Small intestine (tissue), 7 donors: ENCODE measurements at regions not wholly inside any gene's neighbourhood (a gene's known extent, or its start where the extent isn't known, plus 50 kb on each side); places are given as distances from the start of the nearest gene placed in this dataset.

Source experiments
- DNase-seq, 2 donors: peaks; one replicate each; pipeline versions ENCODE4 v3.0.0 to v3.0.0-alpha.2; 2013
- FAIRE-seq: peaks from 2 replicates; lab custom pipeline; 2012; peaks lifted over from hg19 to GRCh38; lab: Jason Lieb, UNC
- H3K27ac ChIP-seq, 3 donors: one replicate each; pipeline ENCODE4 v1.5.1; 2013; ENCODE audit warnings: low read length in 2 of 3, mild to moderate bottlenecking in 2 of 3, control low read depth in 1 of 3, inconsistent platforms in 1 of 3, low read depth in 1 of 3, moderate library complexity in 1 of 3
- H3K27me3 ChIP-seq, 3 donors: one replicate each; pipeline ENCODE4 v1.6.1; 2013; ENCODE audit warnings: low read length in 3 of 3, inconsistent platforms in 1 of 3; ENCODE audit not compliant: control insufficient read depth in 3 of 3, insufficient read depth in 3 of 3
- H3K36me3 ChIP-seq, 3 donors: one replicate each; pipeline ENCODE4 v1.6.1; 2013; ENCODE audit warnings: low read length in 3 of 3, inconsistent platforms in 1 of 3, low read depth in 1 of 3, mild to moderate bottlenecking in 1 of 3, moderate library complexity in 1 of 3; ENCODE audit not compliant: control insufficient read depth in 3 of 3, insufficient read depth in 2 of 3
- H3K4me1 ChIP-seq, 3 donors: one replicate each; pipeline ENCODE4 v1.6.1; 2013; ENCODE audit warnings: low read length in 2 of 3, inconsistent platforms in 1 of 3, low read depth in 1 of 3, mild to moderate bottlenecking in 1 of 3, moderate library complexity in 1 of 3; ENCODE audit not compliant: control insufficient read depth in 3 of 3, insufficient read depth in 2 of 3
- H3K4me3 ChIP-seq, 3 donors: one replicate each; pipeline ENCODE4 v1.5.1; 2013; ENCODE audit warnings: low read length in 3 of 3, control low read depth in 1 of 3, inconsistent platforms in 1 of 3, low read depth in 1 of 3, mild to moderate bottlenecking in 1 of 3, moderate library complexity in 1 of 3
- H3K9me3 ChIP-seq, 2 donors: one replicate each; pipeline ENCODE4 v1.6.1; 2013; ENCODE audit warnings: low read depth in 1 of 2, low read length in 1 of 2; ENCODE audit not compliant: control insufficient read depth in 2 of 2, insufficient read depth in 1 of 2
- WGBS, 3 donors: extraction: QIAGEN DNeasy Blood & Tissue Kit; methylation state at CpG; one replicate each; pipeline ENCODE4 v1.1.7; 2013; 5-methylcytosine and 5-hydroxymethylcytosine counted together
- donor health status: healthy with polysubstance abuse.
- donor health status: control.
- donor health status: control.
- donor health status: Bipolar disorder and iron deficiency.
- donor health status: healthy.

DNA sequence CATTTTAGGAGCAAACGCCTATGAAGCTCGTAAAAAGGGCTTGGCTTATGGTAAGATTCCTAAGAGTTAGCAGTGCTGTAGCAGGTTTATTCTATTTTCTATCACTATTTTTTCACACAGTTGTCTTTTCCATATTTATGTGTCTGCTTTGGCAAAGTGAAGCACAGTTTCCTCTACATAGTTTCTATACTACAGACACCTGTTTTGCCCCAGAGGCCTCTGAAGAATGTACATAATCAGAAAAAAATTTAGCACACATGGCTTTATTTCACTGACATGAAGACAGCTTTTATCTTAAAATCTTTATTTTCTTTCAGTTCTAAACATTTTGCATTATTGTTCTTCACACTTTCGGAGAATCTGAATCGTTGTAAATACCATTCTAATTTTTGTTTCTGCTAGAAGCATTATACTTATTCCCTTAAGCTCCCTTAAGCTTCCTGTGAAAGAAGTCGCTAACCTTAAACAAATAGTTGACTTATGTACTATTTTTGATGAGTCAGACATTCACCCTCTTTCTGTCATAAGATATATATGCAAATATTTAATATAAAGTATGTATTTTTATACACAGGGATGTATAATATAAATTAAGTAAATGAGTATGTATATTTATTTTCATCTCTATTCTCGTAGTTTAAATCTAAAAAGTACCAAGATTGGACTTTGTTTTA lies 816.0 kb downstream of the OLFM4 start:
- 55 to 71% (median 56%) methylated on average over 6 of the region's 6 CpGs for WGBS, 3 donors
- Histone ChIP-seq H3K4me1 (no peaks in the 10 kb centered on the region), H3K4me3 (no peak overlapping the region), H3K36me3 (no peaks in the 10 kb centered on the region), H3K27me3 (no peaks in the 10 kb centered on the region), H3K27ac (no peak overlapping the region), H3K9me3 (no peaks in the 10 kb centered on the region)
- no peak for FAIRE-seq
- DNase-seq = no peak

DNA sequence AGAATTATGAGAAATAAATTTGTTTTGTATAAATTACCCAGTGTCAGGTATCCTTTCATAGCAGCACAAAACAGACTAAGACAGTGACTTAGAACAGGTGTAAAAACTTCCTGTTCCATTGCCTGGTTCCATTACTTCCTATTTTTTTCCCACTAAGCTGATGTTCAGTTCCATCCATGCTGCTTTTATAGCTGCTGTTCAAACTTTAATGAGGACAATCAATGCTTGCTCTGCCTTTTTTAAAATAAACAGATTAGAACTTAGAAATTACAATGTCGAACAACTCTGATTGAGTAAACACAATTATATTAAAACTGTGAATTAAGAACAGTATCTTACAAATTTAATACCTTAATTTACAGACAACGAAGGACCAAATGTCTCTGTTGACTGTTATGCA lies 818.9 kb downstream of the OLFM4 start:
- FAIRE-seq = no peak
- Histone ChIP-seq H3K4me1 (no peaks in the 10 kb centered on the region), H3K27ac (no peak overlapping the region), H3K9me3 (no peaks in the 10 kb centered on the region), H3K36me3 (no peaks in the 10 kb centered on the region), H3K4me3 (no peak overlapping the region), H3K27me3 (no peaks in the 10 kb centered on the region)
- DNase-seq = no peak
- 71 to 85% (median 83%) methylated on average over 2 of the region's 2 CpGs for WGBS, 3 donors

DNA sequence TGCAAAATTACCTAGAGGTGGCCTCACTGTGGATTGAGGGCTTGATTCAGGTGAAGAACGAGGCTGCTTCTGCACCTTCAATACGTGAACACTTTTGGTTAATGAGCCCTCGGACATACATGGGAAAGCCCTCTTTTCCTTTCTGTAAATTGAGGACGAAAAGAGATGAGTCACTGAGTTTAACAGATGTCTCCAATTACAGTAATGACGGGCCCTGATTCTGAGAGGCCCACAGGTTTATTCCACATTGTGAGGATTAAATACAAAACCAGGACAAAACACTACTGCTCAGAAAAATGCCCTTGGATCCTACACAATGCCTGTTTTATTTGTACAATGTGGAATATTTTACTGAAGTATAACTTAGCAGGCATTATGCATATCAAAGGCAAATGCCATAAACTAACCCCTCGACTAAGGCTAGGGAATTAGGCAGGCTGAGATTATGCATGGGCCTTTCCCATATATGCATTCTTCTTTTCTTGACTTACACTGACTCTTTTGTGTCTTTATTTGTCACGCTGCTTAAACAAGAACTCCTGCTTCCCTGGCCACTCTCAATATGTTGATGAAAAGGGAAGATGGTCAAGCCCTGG lies 819.9 kb downstream of the OLFM4 start:
- H3K27ac ChIP-seq = no peak overlapping the region
- FAIRE-seq (no peak), DNase-seq (no peak)
- no peak overlapping the region for H3K4me3 ChIP-seq
- WGBS, 3 donors = 67 to 78% (median 75%) methylated on average over 7 of the region's 7 CpGs
- H3K27me3 ChIP-seq = no peaks in the 10 kb centered on the region
- no peaks in the 10 kb centered on the region for H3K36me3 ChIP-seq
- H3K4me1 ChIP-seq = no peaks in the 10 kb centered on the region
- no peaks in the 10 kb centered on the region for H3K9me3 ChIP-seq

DNA sequence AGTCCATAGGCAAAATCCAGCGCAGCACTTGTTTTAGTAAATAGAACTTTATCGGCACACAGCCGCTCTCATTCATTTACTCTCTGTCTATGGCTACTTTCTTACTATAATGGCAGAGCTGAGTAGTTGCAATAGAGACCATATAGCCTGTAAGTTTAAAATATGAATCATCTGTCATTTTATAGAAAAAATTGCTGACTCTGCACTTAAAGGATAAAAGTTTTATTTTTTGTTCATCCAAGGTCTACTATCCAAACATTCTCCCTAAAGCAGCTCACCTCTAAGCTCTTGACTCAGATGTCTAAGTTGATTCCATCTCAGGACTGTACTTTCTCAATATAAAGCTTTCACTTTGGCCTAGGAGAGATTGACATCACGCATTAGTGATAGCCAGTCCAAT lies 825.7 kb downstream of the OLFM4 start:
- DNase-seq (no peak), FAIRE-seq (no peak)
- H3K4me3 ChIP-seq = no peak overlapping the region
- no peaks in the 10 kb centered on the region for H3K36me3 ChIP-seq
- WGBS, 3 donors = 93 to 95% (median 94%) methylated on average over 4 of the region's 4 CpGs
- H3K4me1 ChIP-seq = no peaks in the 10 kb centered on the region
- H3K9me3 ChIP-seq = no peaks in the 10 kb centered on the region
- H3K27ac ChIP-seq = no peak overlapping the region
- H3K27me3 ChIP-seq = no peaks in the 10 kb centered on the region

DNA sequence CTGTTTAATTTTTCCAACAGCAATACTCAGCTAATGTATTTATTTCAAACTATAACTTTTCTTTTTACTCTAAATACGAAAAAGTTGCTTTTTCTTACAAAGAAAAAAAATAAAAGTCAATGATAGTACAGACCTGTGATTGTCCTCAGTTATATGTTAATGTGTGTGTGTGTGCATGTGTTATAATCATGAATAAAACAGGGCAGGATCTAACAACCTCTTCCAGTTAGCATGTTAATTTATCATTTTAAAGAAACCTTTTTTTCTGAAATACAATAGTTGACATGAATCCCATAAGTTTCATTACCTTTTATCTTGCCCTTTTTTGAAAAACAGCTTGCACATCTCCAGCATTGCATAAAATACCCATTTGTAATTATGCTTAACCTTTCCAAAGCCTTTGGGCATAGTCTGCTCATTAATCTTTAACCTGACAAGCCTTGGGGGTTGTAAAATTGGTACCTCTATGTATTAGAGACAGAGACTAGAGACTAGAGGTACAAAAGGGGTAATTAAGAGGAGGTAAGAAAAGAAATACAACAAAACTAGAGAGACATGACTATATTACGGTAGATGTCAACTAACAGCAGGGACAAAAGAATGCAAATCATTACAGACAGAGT lies 828.1 kb downstream of the OLFM4 start:
- no peak overlapping the region for H3K27ac ChIP-seq
- no peak overlapping the region for H3K4me3 ChIP-seq
- H3K36me3 ChIP-seq = no peaks in the 10 kb centered on the region
- H3K27me3 ChIP-seq = no peaks in the 10 kb centered on the region
- FAIRE-seq (no peak), DNase-seq (no peak)
- 69 to 73% (median 70%) methylated on average over 2 of the region's 2 CpGs for WGBS, 3 donors
- no peaks in the 10 kb centered on the region for H3K9me3 ChIP-seq
- H3K4me1 ChIP-seq = no peaks in the 10 kb centered on the region

DNA sequence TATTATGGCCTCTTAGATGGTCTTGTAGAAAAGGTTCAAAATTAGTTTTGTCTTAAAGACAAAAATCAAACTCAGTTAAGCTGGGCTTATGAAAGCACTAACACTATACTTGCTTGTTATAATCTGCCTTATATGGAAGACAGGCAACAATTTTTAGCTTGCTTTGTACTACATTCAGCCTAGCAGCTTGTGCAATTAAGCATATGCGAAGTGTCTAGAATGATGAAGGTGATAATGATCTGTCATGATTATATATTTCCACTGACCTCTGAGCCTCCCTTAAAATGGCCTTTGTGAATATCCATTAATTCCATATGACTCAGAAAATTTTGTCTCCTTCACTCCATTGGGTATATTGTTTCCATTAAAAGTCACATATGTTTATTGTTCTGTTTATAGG lies 834.9 kb downstream of the OLFM4 start:
- FAIRE-seq = no peak
- H3K4me3 ChIP-seq = no peak overlapping the region
- H3K4me1 ChIP-seq = no peaks in the 10 kb centered on the region
- 81 to 89% (median 88%) methylated on average over 1 of the region's 1 CpG for WGBS, 3 donors
- no peaks in the 10 kb centered on the region for H3K9me3 ChIP-seq
- H3K36me3 ChIP-seq = no peaks in the 10 kb centered on the region
- H3K27ac ChIP-seq = no peak overlapping the region
- DNase-seq = no peak
- no peaks in the 10 kb centered on the region for H3K27me3 ChIP-seq

DNA sequence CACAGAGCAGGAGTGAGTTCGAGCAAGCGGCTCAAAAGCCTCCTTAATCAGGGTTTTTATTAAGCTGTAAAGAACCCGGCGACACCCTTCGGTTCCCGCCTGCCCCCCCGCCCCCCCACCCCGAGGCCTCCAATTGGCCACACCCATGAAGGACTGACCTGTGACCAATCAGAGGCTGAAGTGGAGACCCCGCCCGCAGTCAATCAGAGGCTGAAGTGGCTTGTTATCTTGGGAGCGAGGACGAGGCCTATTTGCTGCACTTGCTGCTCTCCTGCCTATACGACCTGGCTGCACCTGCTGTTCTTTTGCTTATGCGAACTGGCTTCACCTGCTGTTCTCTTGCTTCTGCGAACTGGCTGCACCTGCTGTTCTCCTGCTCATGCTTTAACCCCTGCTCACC lies 844.9 kb downstream of the OLFM4 start:
- DNase-seq = peak in 1 of 2 donors; percentile 73
- Histone ChIP-seq H3K27ac (no peak overlapping the region), H3K9me3 (no peaks in the 10 kb centered on the region), H3K4me1 (no peaks in the 10 kb centered on the region), H3K4me3 (no peak overlapping the region), H3K27me3 (no peaks in the 10 kb centered on the region), H3K36me3 (no peaks in the 10 kb centered on the region)
- no peak for FAIRE-seq
- 28 to 71% (median 28%) methylated on average over 13 to 15 of the region's 15 CpGs for WGBS, 3 donors

DNA sequence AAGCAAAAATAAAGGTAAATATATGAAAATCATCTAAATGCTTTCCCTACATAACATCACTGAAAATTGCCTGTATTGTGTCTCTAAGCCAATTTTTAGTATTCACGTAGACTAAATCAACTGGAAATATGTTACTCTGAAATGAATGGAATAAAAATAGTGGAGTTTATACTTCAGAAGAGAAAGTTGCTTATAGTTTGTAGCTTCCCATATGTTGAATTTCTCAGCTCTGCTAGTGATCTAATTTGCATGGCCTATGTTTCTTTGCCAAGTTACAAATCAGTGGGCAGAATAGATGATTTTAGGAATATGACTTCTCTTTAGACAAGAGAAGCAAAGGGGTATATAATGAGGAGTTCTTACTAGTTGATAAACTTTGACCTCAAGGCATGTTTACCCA lies 850.2 kb downstream of the OLFM4 start:
- FAIRE-seq = no peak
- Histone ChIP-seq H3K4me3 (no peak overlapping the region), H3K9me3 (no peaks in the 10 kb centered on the region), H3K27me3 (no peaks in the 10 kb centered on the region), H3K4me1 (no peaks in the 10 kb centered on the region), H3K36me3 (no peaks in the 10 kb centered on the region), H3K27ac (no peak overlapping the region)
- DNase-seq = no peak
- WGBS, 3 donors = 74 to 88% (median 82%) methylated on average over 1 of the region's 1 CpG
